ENCODE measurements at regions not wholly inside any gene's neighbourhood (a gene's known extent, or its start where the extent isn't known, plus 50 kb on each side); places are given as distances from the start of the nearest gene placed in this dataset.

- no peak for DNase-seq
These were observed 60.1 kb upstream of the PLEKHG1 start for GRCh38 chr6:150539568-150539967.

GRCh38 chr6:150541576-150541975, 58.1 kb upstream of the PLEKHG1 start:
- DNase-seq, result peak; percentile 73

DNA sequence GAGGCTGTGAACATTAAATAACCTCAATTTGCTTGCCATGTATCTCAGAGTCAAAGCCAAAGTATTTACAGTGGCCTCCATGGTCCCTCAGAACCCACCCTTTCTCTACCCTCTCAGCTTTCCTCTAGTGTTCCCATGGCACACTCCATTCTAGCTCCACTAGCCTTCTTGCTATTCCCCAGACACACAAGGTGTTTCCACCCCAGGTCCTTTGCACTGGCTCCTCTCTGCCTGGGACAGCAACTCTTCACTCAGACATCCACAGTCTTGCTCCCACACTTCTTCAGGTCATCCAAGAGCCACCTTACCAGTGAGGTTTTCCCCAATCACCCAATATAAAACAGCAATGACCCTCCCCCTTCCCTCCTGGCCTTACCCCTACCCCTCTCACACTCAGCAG, 56.5 kb upstream of the PLEKHG1 start:
- DNase-seq, result no peak

GRCh38 chr6:150544793-150545192, 54.9 kb upstream of the PLEKHG1 start:
- DNase-seq, result no peak

DNA sequence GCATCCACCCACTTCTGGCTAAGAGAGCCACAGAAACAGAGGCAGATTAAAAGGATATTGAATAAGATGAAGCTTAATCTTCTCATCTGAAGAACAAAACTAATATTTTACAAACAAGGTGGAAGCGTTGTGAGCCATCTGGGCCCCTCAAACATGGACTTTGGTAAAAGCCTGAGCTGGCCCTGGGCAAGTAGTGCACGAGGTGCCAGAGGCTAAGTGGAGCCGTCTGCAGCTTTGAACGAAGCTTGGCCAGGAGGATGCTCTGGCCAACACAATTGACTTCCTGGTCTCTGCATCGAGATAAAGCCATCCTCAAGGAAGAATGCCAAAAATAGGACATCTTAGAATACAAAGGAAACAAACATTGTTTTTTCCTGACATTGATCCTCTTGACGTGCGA, 53.2 kb upstream of the PLEKHG1 start:
- no peak for DNase-seq

DNA sequence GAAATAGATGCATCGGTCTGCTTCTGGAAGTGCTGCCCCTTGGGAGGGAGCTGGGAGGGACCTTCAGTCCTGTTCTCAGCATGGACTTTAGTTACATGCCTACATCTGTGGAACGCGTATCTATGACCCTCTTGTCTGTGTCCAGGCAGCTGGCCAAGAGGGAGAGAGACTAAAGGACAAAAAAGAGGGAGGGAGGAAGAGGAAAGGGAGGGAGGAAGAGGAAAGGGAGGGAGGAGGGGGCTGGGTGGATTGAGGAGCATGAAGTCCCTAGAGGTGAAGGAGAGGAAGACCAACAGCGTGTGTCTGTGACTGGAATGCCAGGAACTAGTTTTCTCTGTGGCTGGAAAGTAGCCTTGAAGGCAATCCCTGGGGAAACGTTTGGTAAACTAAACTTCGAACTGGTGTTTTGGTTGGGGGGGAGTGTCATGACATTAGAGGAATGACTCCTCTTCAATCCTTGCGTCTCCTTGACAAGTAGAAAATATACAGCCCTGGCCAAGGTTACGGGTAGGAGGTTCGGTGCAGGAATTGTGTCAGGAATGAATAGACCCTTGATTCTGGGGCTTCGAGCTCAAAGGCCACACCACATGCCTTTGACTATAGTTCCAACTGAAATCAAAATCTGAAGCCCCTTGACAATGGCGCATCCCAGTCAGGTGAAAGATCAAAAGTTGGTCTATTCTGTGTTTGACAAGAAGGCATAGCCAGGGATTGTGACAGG, 52.0 kb upstream of the PLEKHG1 start:
- DNase-seq, result no peak

DNA sequence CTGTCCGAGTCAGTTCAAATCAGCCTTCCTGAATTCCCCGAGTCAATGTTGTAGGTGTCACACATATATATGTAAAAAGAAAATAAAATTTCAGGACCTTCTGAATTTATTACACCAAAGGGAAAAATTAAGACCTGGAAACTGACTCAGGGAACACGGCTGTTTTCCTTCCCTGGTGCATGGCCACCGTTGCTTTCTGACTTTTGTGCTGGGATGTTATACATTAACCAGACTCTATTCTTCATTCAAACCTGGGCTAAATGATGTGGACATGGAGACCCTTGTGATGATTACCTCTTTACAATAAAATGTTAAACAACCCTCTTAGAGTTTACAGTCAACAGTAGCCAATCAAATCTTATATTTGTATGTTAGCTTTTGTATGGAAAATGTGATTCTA, 51.4 kb upstream of the PLEKHG1 start:
- no peak for DNase-seq

DNA sequence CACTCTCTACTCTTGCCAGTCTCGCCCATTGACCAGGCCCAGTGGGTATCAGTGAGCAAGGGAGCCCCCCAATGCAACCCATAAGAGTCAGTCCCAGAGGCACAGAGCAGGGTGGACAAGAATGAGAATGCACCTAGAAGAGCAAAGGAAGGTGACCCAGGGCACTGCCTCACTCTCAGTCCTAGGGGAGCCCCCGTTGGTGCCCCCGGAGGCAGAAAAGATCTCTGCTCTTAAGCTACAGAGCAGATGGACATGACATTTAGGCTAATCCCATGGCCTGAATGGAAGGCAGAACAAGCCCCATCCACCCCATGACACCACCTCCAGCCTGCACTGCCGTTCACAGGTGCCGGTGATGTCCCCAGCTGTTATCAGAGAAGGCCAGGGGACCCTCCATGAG, 50.7 kb upstream of the PLEKHG1 start:
- no peak for DNase-seq

DNA sequence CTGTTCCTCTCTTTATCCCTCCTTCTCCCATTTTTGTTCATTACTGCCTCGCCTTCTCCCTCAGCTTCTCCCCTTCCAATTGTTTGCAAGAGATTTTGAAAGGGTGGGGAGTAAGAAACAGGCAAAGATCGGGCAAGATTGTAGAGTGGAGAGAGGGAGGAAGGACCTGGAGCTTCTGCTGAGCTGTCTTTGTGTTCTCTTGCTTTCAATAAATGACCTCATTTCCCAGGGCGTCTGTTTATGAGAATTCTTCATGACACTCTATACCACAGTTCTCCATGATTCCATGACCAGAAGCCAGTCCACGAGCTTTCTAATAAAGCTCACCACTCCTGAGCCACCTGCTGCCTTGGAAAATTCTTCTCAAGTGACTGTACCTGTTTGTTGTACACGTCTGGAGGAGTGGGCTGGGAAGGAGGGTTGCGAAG, 50.0 kb upstream of the PLEKHG1 start:
- no peak for DNase-seq

Measured in NCI-H1105 (cell line).